ENCODE measurements at regions not wholly inside any gene's neighbourhood (a gene's known extent, or its start where the extent isn't known, plus 50 kb on each side); places are given as distances from the start of the nearest gene placed in this dataset.
"Not testable (repeated sequence)": the region's sequence is repeated elsewhere in the genome, so short reads cannot be mapped to it uniquely, and the experiment has no call there.

- no peak for FAIRE-seq
Observed at GRCh38 chr5:25150819-25151218, 506.0 kb upstream of the CDH10 start.

DNA sequence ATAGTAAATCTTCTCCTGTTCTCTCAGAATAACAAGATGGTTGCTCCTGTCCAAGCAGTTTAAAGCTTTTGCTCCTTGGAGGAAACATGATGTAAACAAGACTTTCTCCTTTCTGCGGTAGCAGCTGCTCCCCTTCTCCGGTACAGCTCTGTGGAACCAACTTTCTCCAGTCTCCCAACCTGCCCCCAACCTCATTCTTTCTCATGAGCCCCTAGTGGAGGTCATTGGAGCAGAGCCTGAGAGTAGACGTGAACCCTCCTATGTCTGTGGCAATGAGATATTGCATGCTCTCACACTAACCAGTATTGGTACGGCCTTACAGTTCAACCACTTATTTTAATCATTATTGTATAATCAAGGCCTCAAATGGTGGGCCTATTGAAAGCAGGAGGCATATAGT lies 483.8 kb upstream of the CDH10 start:
- FAIRE-seq, result no peak

- FAIRE-seq, result peak; percentile 47
Observed at GRCh38 chr5:25119650-25120049, 474.9 kb upstream of the CDH10 start.

GRCh38 chr5:25107853-25108252 lies 463.1 kb upstream of the CDH10 start:
- no peak for FAIRE-seq

GRCh38 chr5:25099538-25099937 lies 454.8 kb upstream of the CDH10 start:
- FAIRE-seq, result peak; percentile 95

DNA sequence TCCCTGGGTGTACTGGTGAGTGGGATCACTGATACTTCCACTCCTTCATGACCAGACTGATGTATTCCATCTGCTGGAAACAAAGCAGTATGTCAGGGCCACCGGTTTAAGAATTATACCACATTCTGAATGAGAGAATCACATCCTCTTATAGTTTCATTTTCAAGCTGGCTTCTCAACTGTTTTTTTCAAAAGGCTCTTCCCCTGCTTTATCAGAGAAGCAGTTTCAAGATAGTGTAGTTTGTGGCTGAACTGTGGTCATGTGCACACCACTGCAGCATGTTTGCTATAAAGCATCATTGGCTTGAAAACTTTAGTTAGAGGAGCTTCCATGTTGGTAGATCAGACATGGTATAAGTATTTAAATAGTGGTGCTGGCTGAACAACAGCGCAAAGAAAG lies 450.5 kb upstream of the CDH10 start:
- no peak for FAIRE-seq

DNA sequence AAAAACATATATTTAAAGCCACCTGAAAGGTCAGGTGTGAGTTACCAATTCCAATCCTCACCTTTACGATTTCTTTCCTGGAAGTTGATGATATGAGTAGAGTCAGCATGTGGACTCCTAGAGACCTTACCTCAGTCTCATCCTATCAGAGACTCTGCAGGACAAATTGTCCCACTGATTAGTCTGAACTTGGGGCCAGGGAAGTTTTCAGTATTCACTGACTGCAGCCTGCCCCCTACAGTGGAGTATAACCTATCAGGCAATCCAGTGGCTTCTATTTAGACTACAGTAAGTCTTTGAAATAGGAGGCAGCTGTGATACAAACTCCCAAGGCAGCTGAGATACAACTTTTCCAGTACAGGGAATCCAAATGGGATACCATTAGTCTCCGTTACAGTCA lies 449.4 kb upstream of the CDH10 start:
- FAIRE-seq, result no peak

DNA sequence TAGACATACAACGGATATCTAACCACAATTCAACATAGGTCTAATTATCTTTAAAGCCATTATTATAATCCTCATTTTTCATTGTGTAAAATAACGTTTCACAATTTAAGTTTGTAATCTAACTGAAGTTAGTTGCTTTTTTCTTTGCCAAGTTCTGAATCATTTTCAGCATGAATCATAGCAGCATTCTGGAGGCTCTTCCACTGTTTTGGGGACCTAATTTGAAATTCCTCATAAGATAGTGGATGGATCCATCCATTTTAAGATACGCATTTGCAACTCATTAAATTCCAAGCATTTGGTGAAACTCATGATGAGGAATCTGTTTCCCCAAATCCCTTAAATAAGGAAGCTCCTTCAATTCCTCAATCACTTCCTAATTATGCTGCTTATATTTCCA lies 447.1 kb upstream of the CDH10 start:
- FAIRE-seq, result no peak

DNA sequence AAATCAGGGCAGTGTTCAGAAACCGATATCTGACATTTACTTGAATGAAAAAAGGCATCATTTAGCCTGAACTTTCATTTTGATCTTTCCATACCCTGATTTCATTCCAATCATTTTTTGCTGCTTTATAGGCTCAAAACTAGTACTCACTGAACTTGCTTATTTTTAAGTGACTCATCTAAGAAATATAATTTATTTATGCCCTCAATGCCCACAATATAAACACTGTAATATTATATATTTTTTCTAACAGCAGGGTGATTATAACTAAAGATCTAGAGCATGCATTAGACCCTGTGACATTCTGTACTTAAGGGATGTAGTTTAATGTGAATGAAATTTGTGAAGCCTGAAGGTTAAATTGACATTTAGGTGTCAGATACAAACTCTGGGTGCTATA lies 446.1 kb upstream of the CDH10 start:
- no peak for FAIRE-seq

GRCh38 chr5:25090275-25090674 lies 445.5 kb upstream of the CDH10 start:
- FAIRE-seq, result no peak

- not testable (repeated sequence) for FAIRE-seq
Observed at GRCh38 chr5:25088689-25089088, 443.9 kb upstream of the CDH10 start.

- FAIRE-seq, result not testable (repeated sequence)
Observed at GRCh38 chr5:25083261-25083660, 438.5 kb upstream of the CDH10 start.

DNA sequence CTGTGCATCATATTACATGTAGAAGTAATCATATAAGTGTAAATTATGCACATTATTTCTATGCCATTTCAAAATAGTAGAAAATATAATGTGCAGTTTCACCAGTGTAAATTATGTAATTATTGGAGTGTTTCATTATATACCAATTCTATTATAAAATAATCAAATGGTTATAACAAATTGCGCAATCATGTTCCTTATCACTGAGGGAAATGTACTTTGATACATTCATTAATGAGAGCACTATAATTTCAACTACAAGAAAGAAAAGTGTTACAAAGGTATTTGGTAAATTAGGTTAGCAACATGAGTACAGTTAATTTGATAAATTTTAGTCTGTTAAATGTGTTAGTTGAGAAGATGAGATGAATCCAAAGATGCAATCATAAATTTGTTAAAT lies 421.5 kb upstream of the CDH10 start:
- FAIRE-seq, result no peak

- FAIRE-seq, result no peak
Observed at GRCh38 chr5:25064306-25064705, 419.5 kb upstream of the CDH10 start.

DNA sequence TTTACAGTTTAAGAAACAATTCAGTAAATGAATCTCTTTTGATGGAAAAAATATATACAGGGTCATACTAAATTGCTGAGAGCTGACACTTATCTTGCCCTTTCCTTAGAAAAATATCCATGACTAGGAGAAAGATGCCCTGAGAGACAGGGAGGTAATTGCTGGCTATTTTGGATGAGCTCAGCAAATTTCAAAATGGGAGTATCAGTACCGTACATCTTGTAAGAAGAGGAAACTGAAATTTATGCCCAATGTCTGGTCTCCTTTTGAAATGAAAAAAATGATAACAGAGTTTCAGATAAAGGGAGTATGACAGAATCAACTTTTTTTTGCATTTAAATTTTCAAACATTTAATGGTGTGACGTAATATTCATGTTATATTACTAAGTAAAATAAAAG lies 415.8 kb upstream of the CDH10 start:
- FAIRE-seq, result no peak

DNA sequence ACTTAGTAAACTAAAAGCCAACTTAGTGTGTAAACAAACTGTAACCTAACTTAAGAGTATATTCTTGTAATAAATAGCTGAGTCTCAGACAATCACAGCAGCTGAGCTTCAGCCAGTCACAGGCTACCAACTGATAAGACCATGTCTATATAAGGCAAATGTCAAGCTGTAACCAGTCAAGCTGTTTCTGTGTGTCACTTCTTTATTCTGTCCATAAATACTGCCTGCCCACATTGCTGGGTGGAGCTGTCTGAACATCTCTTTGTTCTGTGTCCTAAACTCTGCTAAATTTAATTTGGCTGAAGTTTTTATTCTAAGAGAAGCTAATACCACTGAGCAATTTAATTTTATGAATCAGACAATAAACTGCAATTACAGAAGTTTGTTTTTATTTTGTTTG lies 412.1 kb upstream of the CDH10 start:
- no peak for FAIRE-seq

GRCh38 chr5:25033658-25034057 lies 388.9 kb upstream of the CDH10 start:
- FAIRE-seq, result no peak

DNA sequence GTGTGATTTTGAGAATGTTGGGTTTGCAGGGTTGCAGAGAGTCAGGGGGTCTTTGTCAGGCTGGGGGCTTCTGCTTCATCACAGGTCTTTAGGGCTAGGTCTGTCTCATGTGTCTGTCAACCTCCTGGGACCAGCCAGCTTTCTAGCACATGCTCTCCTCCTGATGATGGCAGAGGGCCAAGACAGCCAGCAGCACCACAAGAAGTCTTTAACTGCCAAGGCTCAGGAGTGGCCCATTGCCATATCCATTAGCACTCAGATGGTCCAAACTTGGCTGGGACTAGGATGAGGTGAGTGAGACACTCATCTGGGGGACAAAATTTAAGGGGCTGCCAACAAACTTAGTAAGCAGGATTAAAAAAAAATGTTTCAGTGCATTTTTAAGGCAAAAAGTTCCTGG lies 384.2 kb upstream of the CDH10 start:
- no peak for FAIRE-seq

GRCh38 chr5:25027526-25027925 lies 382.7 kb upstream of the CDH10 start:
- no peak for FAIRE-seq

DNA sequence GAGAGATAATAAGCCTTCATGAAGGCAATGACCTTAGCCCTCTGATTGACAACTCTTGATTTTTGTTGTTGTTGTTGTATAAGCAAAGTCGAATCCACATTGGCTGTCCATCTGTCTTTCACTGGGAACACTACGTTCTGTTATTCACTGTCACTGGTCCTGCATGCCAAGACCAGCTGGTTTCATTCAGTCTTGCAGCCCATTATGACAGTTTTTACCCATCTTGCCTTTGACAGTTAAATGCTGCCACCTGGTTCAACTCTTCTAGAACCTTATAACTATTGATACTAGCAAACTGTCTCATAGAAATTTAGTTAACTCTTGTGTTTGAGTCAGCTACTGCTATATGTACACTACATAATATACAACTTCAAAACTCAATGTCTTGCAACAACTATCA lies 382.3 kb upstream of the CDH10 start:
- FAIRE-seq, result no peak

DNA sequence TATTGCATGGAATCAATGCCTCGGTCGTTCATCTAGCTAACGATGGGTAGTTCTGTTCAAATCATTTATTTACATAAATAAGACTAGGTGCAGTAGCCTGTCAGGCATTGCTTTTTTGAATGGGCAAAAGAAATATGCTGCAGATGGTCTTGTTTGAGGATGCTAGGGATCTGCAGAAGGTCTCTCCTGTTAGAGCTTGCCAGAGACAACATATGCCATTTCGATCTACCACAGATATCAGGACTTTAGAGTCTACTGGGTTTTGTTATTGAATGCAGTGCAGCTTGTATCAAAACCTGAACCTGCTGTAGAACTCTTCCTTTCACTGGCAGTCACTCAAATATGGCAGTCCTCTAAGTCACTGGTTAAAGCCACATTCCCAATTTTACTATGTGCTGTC lies 381.1 kb upstream of the CDH10 start:
- no peak for FAIRE-seq

DNA sequence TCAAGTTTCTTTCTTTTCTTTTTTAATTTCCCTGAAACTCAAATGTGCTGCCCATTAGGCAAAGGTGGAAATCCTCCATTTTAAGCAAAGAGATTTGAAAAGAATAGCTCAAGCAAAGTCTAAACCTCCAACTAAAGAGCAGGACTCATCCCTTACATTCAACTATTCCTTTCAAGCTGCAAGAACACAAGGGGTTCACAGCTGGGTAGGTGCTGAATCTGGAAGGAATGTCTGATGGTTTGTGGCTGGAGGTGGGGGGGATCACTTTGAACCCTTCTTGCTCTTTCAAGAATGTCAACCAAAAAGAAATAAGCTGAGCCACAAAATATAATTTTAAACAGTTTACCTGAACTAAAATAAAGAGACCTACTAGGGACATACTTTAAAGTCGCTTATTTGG lies 375.7 kb upstream of the CDH10 start:
- FAIRE-seq, result no peak

DNA sequence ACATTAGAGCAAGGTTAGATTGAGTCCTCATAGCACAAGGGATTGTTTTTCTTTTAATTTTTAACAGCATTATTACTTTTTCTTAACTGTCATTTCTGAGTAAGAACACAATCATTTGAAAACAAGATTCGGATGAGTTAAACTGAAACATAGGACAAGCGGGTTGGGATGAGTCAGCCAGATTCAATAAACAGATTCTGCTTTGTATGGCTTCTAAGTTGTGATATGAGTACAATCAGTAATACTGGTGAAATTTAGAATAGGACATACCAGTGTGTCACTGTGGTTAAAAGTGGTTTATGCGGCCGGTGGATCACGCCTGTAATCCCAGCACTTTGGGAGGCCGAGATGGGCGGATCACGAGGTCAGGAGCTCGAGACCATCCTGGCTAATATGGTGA lies 364.3 kb upstream of the CDH10 start:
- FAIRE-seq, result no peak

- FAIRE-seq, result peak; percentile 78
Observed at GRCh38 chr5:25006734-25007133, 362.0 kb upstream of the CDH10 start.

DNA sequence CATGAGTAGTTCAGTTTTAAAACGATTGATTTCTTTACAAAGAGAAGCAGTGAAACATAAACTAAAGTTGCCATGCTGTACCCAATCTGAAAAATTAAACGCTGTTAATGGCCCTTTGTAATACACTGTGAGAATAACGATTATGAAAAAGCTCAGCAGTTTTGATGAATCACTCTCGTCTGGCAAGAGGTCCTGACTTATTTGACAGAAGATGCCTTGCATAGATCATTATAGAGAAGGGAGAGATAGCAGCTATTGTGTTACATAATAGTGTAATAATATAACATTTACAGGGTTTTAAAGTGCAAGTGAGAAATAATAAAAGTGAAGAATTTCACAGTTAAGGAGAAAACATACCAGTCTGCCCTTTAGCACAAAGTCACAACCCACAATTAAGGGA lies 361.5 kb upstream of the CDH10 start:
- no peak for FAIRE-seq

GRCh38 chr5:25005431-25005830 lies 360.7 kb upstream of the CDH10 start:
- no peak for FAIRE-seq

Measured in A204.1 (cell line).